Activated CD8-positive, alpha-beta memory T cell treated with anti-CD3 and anti-CD28 coated beads, Interleukin-2, amount 10 ng/mL, durations not matched to agents 7 days and 5 days (primary cell): ENCODE measurements at regions not wholly inside any gene's neighbourhood (a gene's known extent, or its start where the extent isn't known, plus 50 kb on each side); places are given as distances from the start of the nearest gene placed in this dataset.

Source experiments
- ATAC-seq: fragments of 150-1000 bp; cut with Tn5 transposase; one replicate; pipeline ENCODE4 v1.10.0; 2021; ENCODE audit warnings: moderate library complexity
- CTCF ChIA-PET: fragments of 350-600 bp; sonication (Branson Sonifier 250); formaldehyde crosslinking; loops from one replicate; lab custom pipeline; 2021; ENCODE audit warnings: antibody characterized with exemption; lab: Charles Lee
- DNase-seq: peaks from one replicate; pipeline ENCODE4 v3.0.0-alpha.2; 2020
- H3K27ac Mint-ChIP-seq: one replicate; pipeline ENCODE4 v1.8.0; 2021; ENCODE audit warnings: mild to moderate bottlenecking, mixed read lengths
- H3K27me3 Mint-ChIP-seq: one replicate; pipeline ENCODE4 v1.8.0; 2021; ENCODE audit warnings: mixed read lengths
- H3K36me3 Mint-ChIP-seq: one replicate; pipeline ENCODE4 v1.8.0; 2021; ENCODE audit warnings: mild to moderate bottlenecking, mixed read lengths
- H3K4me1 Mint-ChIP-seq: one replicate; pipeline ENCODE4 v1.8.0; 2021; ENCODE audit warnings: mixed read lengths
- H3K4me3 Mint-ChIP-seq: one replicate; pipeline ENCODE4 v1.8.0; 2021; ENCODE audit warnings: mild to moderate bottlenecking, moderate library complexity, mixed read lengths
- H3K9me3 Mint-ChIP-seq: one replicate; pipeline ENCODE4 v1.8.0; 2022; ENCODE audit warnings: low read depth, mixed read lengths

DNA sequence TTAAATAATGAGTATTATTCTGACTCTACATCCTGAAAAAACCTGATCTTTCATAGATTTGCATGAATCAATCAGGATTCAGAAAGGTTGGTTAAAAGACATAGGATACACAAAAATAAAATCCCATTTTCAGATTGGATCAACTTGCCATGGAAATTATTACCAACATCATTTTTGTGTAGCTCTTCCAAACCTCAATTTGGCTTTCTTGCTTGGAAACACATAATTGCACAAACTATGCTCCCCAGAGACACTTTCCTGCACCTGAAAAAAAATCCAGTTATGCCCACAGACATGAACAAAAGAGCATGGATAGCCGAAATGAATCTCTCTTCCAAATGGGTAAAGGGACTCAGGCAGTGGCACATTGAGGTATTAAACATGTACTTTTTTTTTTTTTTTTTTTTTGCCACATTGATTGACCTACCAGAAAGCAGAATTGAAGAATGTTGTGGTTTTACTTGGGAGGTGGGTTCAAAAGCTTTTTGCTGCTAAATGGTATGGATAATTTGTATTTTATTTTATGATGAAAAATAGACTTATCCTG is 135.4 kb upstream of the FBN2 start:
- no peaks in the 10 kb centered on the region for H3K36me3 Mint-ChIP-seq
- CTCF ChIA-PET: interaction anchor here (0.7 kb wide), 1 partner anchor 774 kb away, joined by 3 read pairs; no protein-coding TSS in a partner anchor
- no peaks in the 10 kb centered on the region for H3K4me1 Mint-ChIP-seq
- DNase-seq (no peak), ATAC-seq (no peak)
- H3K9me3 Mint-ChIP-seq: no peaks in the 10 kb centered on the region
- no peaks in the 10 kb centered on the region for H3K27me3 Mint-ChIP-seq
- H3K4me3 Mint-ChIP-seq: no peak overlapping the region
- H3K27ac Mint-ChIP-seq: no peak overlapping the region

DNA sequence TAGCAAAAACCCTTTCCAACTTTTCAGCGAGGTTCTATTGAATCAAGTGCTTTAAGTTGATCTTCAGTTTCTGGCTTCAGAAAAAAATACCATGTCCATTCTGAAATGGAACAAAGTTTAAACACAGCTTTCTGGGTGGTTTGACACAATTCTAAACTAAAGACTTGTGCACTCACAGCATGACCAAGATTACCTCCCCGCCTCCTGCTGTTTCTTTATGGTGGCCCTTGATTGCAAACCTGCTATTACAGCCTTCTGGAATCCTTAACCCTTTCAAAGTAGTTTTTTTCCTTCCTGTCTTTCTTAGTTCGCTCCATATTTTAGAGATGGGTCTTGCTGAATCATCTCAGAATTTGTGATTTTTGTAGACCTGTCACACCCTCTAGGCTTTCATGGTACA is 135.9 kb upstream of the FBN2 start:
- no peaks in the 10 kb centered on the region for H3K4me1 Mint-ChIP-seq
- H3K27me3 Mint-ChIP-seq: no peaks in the 10 kb centered on the region
- DNase-seq (no peak), ATAC-seq (no peak)
- H3K4me3 Mint-ChIP-seq: no peak overlapping the region
- H3K36me3 Mint-ChIP-seq: no peaks in the 10 kb centered on the region
- H3K9me3 Mint-ChIP-seq: no peaks in the 10 kb centered on the region
- H3K27ac Mint-ChIP-seq: no peak overlapping the region
- CTCF ChIA-PET: interaction anchor here (1.0 kb wide), 1 partner anchor 460 kb away, joined by 3 read pairs; no protein-coding TSS in a partner anchor

DNA sequence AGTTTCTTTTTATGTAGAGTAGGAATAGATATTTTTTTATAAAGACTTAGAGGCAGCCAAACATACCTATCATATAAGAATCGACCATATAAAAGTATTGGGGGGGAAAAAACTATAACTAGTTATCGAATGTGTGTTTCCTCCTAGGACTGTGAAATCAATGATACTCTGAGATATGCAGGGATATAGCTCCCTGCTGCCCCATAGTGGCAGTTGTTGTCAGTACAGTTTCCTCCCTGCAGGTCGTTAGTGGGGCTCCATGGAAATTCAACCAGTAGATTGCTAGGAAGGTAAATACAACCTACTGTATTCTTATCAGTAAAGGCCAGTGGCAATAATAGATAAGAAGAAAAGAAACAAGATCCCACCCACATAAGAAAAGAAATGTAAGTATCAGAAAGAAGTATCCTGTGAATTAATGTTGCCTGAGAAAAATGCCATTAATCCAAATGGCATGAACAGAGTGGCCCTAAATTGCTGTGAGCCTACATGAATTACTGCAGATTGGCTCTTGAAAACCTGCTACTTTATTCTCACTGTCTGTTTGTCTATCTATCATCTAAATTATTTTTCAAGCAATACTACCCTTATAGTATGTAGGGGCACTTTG is 136.9 kb upstream of the FBN2 start:
- Mint-ChIP-seq H3K9me3 (no peaks in the 10 kb centered on the region), H3K36me3 (no peaks in the 10 kb centered on the region), H3K27me3 (no peaks in the 10 kb centered on the region), H3K4me3 (no peak overlapping the region), H3K27ac (no peak overlapping the region), H3K4me1 (no peaks in the 10 kb centered on the region)
- CTCF ChIA-PET: interaction anchor here (0.7 to 1.0 kb wide), 2 partner anchors 461 to 463 kb away, joined by 3 read pairs; no protein-coding TSS in a partner anchor
- peak; percentile 50 for DNase-seq
- ATAC-seq: peak; percentile 45

DNA sequence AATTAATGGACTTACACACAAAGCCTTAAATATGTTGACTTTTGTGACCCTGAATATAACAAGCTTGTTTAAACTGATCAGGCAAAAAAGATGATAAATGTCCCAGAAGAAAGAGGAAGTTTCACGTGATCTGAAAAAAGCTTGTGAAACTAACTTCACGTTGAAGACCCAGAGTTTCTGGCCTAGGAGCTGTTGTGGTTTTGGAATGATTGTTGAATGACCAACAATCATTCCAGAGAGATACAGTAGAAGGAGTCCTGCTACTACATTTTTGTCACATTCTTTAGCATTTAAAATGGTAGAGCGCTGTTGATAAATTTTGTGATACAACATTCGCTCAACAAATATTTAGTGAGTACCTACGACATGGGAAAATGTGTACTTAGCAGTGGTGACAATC is 143.1 kb upstream of the FBN2 start:
- Mint-ChIP-seq H3K27ac (no peak overlapping the region), H3K4me1 (no peaks in the 10 kb centered on the region), H3K4me3 (no peak overlapping the region), H3K27me3 (no peaks in the 10 kb centered on the region), H3K36me3 (no peaks in the 10 kb centered on the region), H3K9me3 (no peaks in the 10 kb centered on the region)
- DNase-seq (no peak), ATAC-seq (no peak)
- CTCF ChIA-PET: no interaction called here

DNA sequence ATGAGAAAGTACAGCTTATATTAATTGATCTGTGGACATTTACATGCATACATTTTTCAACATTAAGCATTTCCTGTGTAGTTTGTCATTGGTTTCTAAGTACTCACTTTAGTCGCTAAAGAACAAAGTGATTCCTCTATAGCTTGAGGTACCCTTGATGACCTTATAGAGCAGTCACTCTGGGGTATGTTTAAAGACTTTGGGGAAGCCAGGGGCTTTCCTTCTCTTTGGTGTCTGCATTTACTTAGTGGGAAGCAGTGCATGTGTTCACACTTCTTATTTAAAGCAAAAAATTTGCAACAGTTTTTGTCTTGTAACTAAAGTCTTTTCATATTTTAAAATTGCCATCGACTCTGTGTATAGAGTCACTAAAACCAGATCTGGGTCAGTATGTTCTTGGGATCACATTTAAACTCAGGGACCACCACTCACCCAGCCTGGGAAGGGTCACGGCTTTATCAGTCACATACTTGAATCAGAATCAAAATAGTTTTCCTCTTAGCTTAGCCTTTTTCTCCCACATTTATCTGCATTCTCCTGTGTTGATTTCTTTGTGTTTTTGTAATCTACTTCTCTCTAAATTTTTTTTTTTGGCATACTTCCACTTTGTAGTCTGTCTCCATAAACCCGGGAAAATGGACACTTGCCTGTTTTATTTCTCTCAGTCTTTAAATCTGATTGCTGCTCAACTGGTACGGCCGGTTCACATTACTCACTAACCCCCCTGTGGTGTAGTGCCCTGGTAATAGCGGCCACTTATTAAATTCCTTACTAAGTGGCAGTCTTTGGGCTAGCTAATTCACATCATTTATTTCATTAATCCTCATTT is 143.9 kb upstream of the FBN2 start:
- no peaks in the 10 kb centered on the region for H3K27me3 Mint-ChIP-seq
- CTCF ChIA-PET: no interaction called here
- ATAC-seq (no peak), DNase-seq (no peak)
- H3K4me3 Mint-ChIP-seq: no peak overlapping the region
- H3K4me1 Mint-ChIP-seq: no peaks in the 10 kb centered on the region
- H3K36me3 Mint-ChIP-seq: no peaks in the 10 kb centered on the region
- H3K9me3 Mint-ChIP-seq: no peaks in the 10 kb centered on the region
- H3K27ac Mint-ChIP-seq: no peak overlapping the region

DNA sequence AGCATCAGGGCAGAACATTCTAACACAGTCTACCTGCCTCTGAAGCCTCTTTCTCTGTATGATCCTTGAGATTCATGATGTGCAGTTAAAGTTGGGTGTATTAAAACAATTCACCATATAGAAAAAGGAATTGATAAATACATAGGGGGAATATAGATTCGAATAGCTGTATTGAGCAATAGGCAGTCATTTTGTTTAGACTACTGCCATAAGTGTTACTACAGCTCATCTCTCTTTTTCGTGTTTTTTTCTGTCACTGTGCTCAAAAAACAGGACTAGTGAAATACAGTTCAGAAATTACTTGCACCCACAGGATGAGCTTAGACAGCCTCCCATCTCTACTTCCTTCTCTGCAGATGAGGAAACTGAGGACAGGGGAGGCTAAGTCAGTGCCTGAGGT is 144.6 kb upstream of the FBN2 start:
- Mint-ChIP-seq H3K36me3 (no peaks in the 10 kb centered on the region), H3K9me3 (no peaks in the 10 kb centered on the region), H3K27ac (no peak overlapping the region), H3K27me3 (no peaks in the 10 kb centered on the region), H3K4me3 (no peak overlapping the region), H3K4me1 (no peaks in the 10 kb centered on the region)
- ATAC-seq (no peak), DNase-seq (no peak)
- CTCF ChIA-PET: no interaction called here

DNA sequence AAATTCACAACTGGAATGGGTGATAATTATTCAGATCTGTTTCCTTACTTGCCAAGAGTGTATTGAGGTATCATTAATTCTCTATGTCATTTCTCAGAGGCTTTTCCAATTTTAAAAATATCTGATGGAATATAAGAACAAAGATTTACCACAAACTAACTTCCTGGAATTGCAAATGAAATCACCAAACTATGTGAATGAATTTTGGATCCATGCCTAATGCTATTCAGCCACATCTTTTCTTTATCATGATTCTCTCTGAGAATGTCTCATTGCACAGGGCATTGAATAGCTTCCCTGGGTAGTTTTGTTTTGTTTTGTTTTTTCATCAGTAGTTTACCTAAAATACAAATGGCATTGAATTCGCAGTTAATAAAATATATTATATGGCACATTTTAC is 146.9 kb upstream of the FBN2 start:
- H3K36me3 Mint-ChIP-seq: no peaks in the 10 kb centered on the region
- CTCF ChIA-PET: no interaction called here
- no peak for DNase-seq

DNA sequence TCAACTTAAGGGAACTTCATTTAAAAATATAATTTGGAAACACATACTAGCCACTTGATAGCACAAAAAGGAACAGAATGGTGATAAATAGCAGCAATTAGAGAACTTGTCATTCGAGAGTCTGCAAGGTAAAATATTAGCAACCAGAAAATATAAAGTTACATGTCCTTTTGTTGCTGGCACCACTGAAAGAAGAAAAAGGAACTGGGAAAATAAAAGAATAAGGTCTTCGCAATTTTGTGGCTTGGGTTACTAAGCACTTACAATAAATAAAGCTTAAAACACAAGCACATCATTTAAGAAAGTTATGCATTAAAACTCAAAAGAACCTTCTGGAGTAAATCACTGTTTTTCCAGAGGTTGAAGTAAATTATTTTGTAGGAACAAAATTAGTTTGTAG is 149.9 kb upstream of the FBN2 start:
- peaks cover 3% of the 10 kb centered on the region for H3K9me3 Mint-ChIP-seq
- H3K4me1 Mint-ChIP-seq: no peaks in the 10 kb centered on the region
- no peak overlapping the region for H3K27ac Mint-ChIP-seq

More for the DNA sequence above, 146.9 kb upstream of the FBN2 start:
- Mint-ChIP-seq H3K27ac (no peak overlapping the region), H3K27me3 (no peaks in the 10 kb centered on the region), H3K4me1 (no peaks in the 10 kb centered on the region), H3K4me3 (no peak overlapping the region), H3K9me3 (no peaks in the 10 kb centered on the region)
- no peak for ATAC-seq

DNA sequence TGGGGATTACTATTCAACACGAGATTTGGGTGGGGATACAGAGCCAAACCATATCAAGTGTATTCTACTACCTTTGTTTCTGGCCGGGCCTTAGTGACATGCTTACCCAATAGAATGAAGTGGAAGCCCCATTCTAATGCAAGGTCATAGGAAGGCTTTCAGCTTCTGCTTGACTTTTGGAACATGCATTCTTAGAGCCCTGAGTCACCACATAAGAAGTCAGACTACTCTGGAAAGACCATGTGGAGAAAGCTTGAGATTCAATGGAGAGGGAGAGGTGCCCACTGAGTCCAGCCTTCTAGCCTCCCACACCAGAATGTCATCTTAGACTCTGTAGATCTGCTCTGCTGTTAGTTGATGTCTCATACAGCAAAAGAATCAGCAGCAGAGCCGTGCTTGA is 155.7 kb upstream of the FBN2 start:
- no peak for ATAC-seq
- Mint-ChIP-seq H3K9me3 (peaks cover 3% of the 10 kb centered on the region), H3K4me3 (no peak overlapping the region), H3K27ac (no peak overlapping the region), H3K27me3 (no peaks in the 10 kb centered on the region), H3K36me3 (no peaks in the 10 kb centered on the region), H3K4me1 (no peaks in the 10 kb centered on the region)
- DNase-seq: no peak
- CTCF ChIA-PET: no interaction called here

More for the DNA sequence above, 149.9 kb upstream of the FBN2 start:
- Mint-ChIP-seq H3K4me3 (no peak overlapping the region), H3K36me3 (no peaks in the 10 kb centered on the region), H3K27me3 (no peaks in the 10 kb centered on the region)
- ATAC-seq (no peak), DNase-seq (no peak)
- CTCF ChIA-PET: no interaction called here

DNA sequence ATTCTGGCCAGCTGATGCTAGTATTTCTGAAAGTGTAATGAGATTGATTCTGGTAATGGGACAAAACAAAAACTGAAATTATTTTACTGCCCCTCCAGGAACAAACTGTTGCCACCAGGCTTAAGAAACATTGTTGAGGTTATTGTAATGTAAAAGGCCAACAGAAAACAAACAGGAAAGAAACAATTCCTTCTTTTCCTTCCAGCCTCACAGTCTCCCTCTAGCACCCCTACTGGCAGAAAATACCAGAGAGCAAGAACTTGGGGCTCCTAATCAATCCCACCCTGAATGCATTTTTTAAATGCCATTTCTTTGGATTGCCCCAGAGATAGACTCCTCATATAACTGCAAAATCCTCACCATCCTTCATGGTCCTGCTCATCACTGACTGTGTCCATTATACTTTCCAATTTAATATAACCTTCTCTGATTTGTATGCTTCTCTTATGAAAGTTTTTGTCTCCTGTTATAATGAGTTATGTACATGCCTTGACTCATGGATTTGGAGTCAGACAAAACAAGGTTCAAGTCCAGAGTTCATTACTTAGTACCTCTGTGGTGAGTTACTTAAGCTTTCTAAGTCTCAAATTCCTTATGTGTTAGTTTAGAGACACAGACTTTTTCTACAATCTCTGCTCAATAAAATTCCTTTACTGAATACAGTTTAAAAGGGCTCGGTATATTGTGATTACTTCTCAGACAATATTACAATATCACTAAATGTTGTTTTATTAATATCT is 157.9 kb upstream of the FBN2 start:
- Mint-ChIP-seq H3K27ac (no peak overlapping the region), H3K4me1 (no peaks in the 10 kb centered on the region), H3K36me3 (no peaks in the 10 kb centered on the region), H3K4me3 (no peak overlapping the region), H3K9me3 (peaks cover 3% of the 10 kb centered on the region), H3K27me3 (no peaks in the 10 kb centered on the region)
- no peak for ATAC-seq
- CTCF ChIA-PET: no interaction called here
- no peak for DNase-seq

DNA sequence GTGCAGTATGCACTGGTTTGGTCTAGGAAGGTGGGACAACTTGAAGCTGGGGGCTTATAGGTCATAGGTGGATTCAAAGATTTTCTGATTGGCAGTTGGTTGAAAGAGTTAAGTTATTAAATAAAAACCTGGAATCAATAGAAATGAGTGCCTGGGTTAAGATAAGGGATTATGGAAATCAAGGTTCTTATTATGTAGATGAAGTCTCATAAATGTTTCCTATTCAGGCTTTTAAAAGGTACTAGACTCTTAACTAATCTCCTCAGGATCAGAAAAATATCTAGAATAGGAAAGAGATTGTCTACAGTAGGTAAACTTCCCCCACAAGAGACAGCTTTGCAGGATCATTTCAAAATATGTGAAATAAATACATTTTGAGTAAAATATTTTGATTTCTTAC is 163.3 kb upstream of the FBN2 start:
- Mint-ChIP-seq H3K9me3 (no peaks in the 10 kb centered on the region), H3K27me3 (no peaks in the 10 kb centered on the region), H3K36me3 (no peaks in the 10 kb centered on the region), H3K4me3 (no peak overlapping the region), H3K27ac (no peak overlapping the region), H3K4me1 (no peaks in the 10 kb centered on the region)
- CTCF ChIA-PET: no interaction called here
- ATAC-seq (no peak), DNase-seq (no peak)

DNA sequence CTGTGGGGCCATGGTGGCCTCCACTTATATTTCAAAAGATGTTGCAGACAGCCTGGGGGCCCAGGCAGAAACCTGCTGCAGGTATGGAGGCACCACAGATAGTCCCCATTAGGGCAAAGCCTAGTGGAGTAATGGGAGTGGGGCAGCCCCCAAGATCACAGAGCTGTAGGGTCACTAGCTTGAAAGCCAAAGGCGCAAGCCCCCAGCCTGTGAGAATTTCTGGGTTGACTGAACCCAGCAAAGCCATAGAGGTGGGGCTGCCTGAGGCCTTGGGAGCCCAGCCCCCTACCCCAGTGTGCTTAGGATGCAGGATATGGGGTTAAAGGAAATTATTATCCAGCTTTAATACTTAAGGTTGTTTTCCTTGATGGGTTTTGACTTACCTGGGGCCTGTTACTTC is 165.3 kb upstream of the FBN2 start:
- CTCF ChIA-PET: no interaction called here
- no peaks in the 10 kb centered on the region for H3K36me3 Mint-ChIP-seq
- no peak overlapping the region for H3K4me3 Mint-ChIP-seq
- no peak overlapping the region for H3K27ac Mint-ChIP-seq
- no peaks in the 10 kb centered on the region for H3K4me1 Mint-ChIP-seq
- H3K9me3 Mint-ChIP-seq: no peaks in the 10 kb centered on the region
- ATAC-seq (no peak), DNase-seq (no peak)
- no peaks in the 10 kb centered on the region for H3K27me3 Mint-ChIP-seq

DNA sequence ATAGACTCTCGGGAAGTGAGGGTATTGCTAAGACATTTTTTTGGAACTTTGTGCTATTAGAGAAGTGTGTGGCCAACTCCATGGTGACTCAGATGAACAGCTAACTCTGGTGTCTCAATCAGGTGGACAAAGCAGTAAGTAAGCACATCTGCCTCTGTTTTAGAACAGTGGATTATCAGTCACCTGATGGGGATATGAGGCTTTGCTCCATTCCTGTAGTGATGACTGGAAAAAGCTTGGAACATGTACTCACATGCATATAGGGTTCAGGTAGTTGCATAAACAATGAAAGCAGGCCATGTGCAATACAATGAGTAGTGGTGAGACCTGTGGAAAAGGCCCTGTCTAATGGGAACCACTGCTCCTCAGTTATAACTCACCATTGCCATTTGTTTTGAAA is 168.2 kb upstream of the FBN2 start:
- H3K9me3 Mint-ChIP-seq: no peaks in the 10 kb centered on the region
- H3K36me3 Mint-ChIP-seq: no peaks in the 10 kb centered on the region
- no peak overlapping the region for H3K27ac Mint-ChIP-seq
- no peak overlapping the region for H3K4me3 Mint-ChIP-seq
- no peak for DNase-seq
- no peaks in the 10 kb centered on the region for H3K27me3 Mint-ChIP-seq
- no peaks in the 10 kb centered on the region for H3K4me1 Mint-ChIP-seq
- no peak for ATAC-seq
- CTCF ChIA-PET: no interaction called here
